HCT116 (cell line): ENCODE measurements at regions not wholly inside any gene's neighbourhood (a gene's known extent, or its start where the extent isn't known, plus 50 kb on each side); places are given as distances from the start of the nearest gene placed in this dataset.

Source experiments
- ATAC-seq: fragments of 200-7000 bp; cut with Tn5 transposase; 2 replicates; pipeline ENCODE4 v1.9.1; 2020; ENCODE audit warnings: mild to moderate bottlenecking, moderate library complexity
- BruUV-seq: library from RNA; stranded (reverse); fragments of 400-500 nt; replicated peaks from 2 replicates; lab custom pipeline; 2021; lab: Mats Ljungman, UMichigan
- CTCF ChIA-PET: fragments of 300-600 bp; sonication (Branson Sonifier 250); formaldehyde crosslinking; loops from one replicate; lab custom pipeline; 2021; ENCODE audit warnings: antibody characterized with exemption; lab: Charles Lee
- POLR2A ChIA-PET: fragments of 300-600, 350-600 bp; sonication (Branson Sonifier 250); formaldehyde crosslinking; loops from one replicate; lab custom pipeline; 2021; ENCODE audit warnings: antibody characterized with exemption; lab: Charles Lee
- RAD21 ChIA-PET, 2 experiments: fragments of 300-600 bp; sonication (Branson Sonifier 250); formaldehyde crosslinking; loops; one replicate each; lab custom pipeline; 2023; ENCODE audit warnings: low total read pairs in 2 of 2; ENCODE audit not compliant: uncharacterized antibody in 2 of 2, unreplicated experiment in 2 of 2, low non-redundant PET in 1 of 2; lab: Charles Lee
- DNase-seq: peaks from one replicate; pipeline ENCODE4 v3.0.0-alpha.2; 2010; ENCODE audit warnings: low read depth, low spot score
- H2AFZ ChIP-seq: fragments of 200-600 bp; shearing (Covaris generic), sonication (generic); 2 replicates; pipeline ENCODE4 v1.6.1; 2017; ENCODE audit warnings: low read depth, mixed run types, mixed read lengths, antibody characterized with exemption, low read length; ENCODE audit not compliant: poor library complexity, severe bottlenecking
- H3K27ac ChIP-seq: 2 replicates; pipeline ENCODE4 v1.5.1; 2012; ENCODE audit warnings: low read depth, low read length
- H3K27me3 ChIP-seq: fragments of 200-600 bp; sonication (generic); 2 replicates; pipeline ENCODE4 v1.6.1; 2016; ENCODE audit warnings: mixed run types, low read length, mixed read lengths; ENCODE audit not compliant: insufficient read depth
- H3K36me3 ChIP-seq, 2 experiments: fragments of 200-500 bp in 1 of 2; fragments of 200-600 bp in 1 of 2; sonication (Bioruptor generic) in 1 of 2; sonication (generic) in 1 of 2; 2 replicates each; pipeline versions ENCODE4 v1.5.1 to v1.6.1; 2014 to 2016; ENCODE audit warnings: low read length in 2 of 2, inconsistent platforms in 1 of 2, mixed read lengths in 1 of 2, mixed run types in 1 of 2; ENCODE audit not compliant: insufficient read depth in 2 of 2, control insufficient read depth in 1 of 2
- H3K4me1 ChIP-seq, 2 experiments: fragments of 200-600 bp in 1 of 2; sonication (generic) in 1 of 2; 2 replicates each; pipeline versions ENCODE4 v1.5.1 to v1.6.1; 2012 to 2017; ENCODE audit warnings: low read length in 2 of 2, inconsistent platforms in 1 of 2, mild to moderate bottlenecking in 1 of 2, mixed read lengths in 1 of 2, mixed run types in 1 of 2, moderate library complexity in 1 of 2; ENCODE audit not compliant: insufficient read depth in 2 of 2, control insufficient read depth in 1 of 2
- H3K4me2 ChIP-seq: fragments of 200-600 bp; sonication (generic); 2 replicates; pipeline ENCODE4 v1.6.1; 2017; ENCODE audit warnings: mixed run types, low read length, mixed read lengths
- H3K4me3 ChIP-seq, 2 experiments: fragments of 200-600 bp in 1 of 2; sonication (generic) in 1 of 2; replicated peaks in 1 of 2; 2 replicates each; pipeline ENCODE4 v1.5.1; 2011 to 2016; ENCODE audit warnings: low read length in 2 of 2, control low read depth in 1 of 2, low read depth in 1 of 2, mild to moderate bottlenecking in 1 of 2, mixed read lengths in 1 of 2, mixed run types in 1 of 2
- H3K79me2 ChIP-seq: fragments of 200-600 bp; sonication (generic); 2 replicates; pipeline ENCODE4 v1.6.1; 2017; ENCODE audit warnings: mild to moderate bottlenecking, mixed run types, low read length, moderate library complexity, mixed read lengths; ENCODE audit not compliant: insufficient read depth
- H3K9ac ChIP-seq: fragments of 200-600 bp; sonication (generic); 2 replicates; pipeline ENCODE4 v1.6.1; 2016; ENCODE audit warnings: low read length, mixed read lengths
- H3K9me2 ChIP-seq: fragments of 200-600 bp; sonication (generic), shearing (Covaris generic); 2 replicates; pipeline ENCODE4 v1.6.1; 2017; ENCODE audit warnings: mixed run types, mild to moderate bottlenecking, moderate library complexity; ENCODE audit not compliant: insufficient read depth
- H3K9me3 ChIP-seq, 2 experiments: fragments of 200-500 bp in 1 of 2; fragments of 200-600 bp in 1 of 2; sonication (Bioruptor generic) in 1 of 2; sonication (generic) in 1 of 2; 2 replicates each; pipeline ENCODE4 v1.6.1; 2014 to 2017; ENCODE audit warnings: low read length in 2 of 2, mixed read lengths in 2 of 2, inconsistent platforms in 1 of 2, low read depth in 1 of 2, mild to moderate bottlenecking in 1 of 2, mixed run types in 1 of 2, moderate library complexity in 1 of 2; ENCODE audit not compliant: control insufficient read depth in 1 of 2, insufficient read depth in 1 of 2
- H4K20me1 ChIP-seq: fragments of 200-600 bp; sonication (generic), shearing (Covaris generic); 2 replicates; pipeline ENCODE4 v1.6.1; 2017; ENCODE audit warnings: mixed run types, mild to moderate bottlenecking, moderate library complexity; ENCODE audit not compliant: insufficient read depth
- ATF3 ChIP-seq: IDR thresholded peaks from 2 replicates; pipeline ENCODE4 v1.6.1; 2012
- CBX3 ChIP-seq: IDR thresholded peaks from 2 replicates; pipeline ENCODE4 v1.6.1; 2012; ENCODE audit warnings: low read depth
- CTCF ChIP-seq, 3 experiments: fragments of 200-600 bp in 1 of 3; sonication (generic) in 1 of 3; IDR thresholded peaks in 2 of 3; conservative IDR thresholded peaks in 1 of 3; 2 replicates each; pipeline ENCODE4 v1.5.1; 2012 to 2017; ENCODE audit warnings: low read depth in 2 of 3, low read length in 2 of 3, antibody characterized with exemption in 1 of 3, borderline replicate concordance in 1 of 3, control low read depth in 1 of 3, mild to moderate bottlenecking in 1 of 3, mixed read lengths in 1 of 3, mixed run types in 1 of 3, moderate library complexity in 1 of 3; ENCODE audit not compliant: insufficient read depth in 1 of 3
- ELF1 ChIP-seq: IDR thresholded peaks from 2 replicates; pipeline ENCODE4 v1.6.1; 2012; ENCODE audit warnings: low read depth, borderline replicate concordance
- EZH2 ChIP-seq: fragments of 200-600 bp; sonication (generic); IDR thresholded peaks from 2 replicates; pipeline ENCODE4 v1.6.1; 2017; ENCODE audit warnings: antibody characterized with exemption, mixed run types
- FOSL1 ChIP-seq: IDR thresholded peaks from 2 replicates; pipeline ENCODE4 v1.6.1; 2012; ENCODE audit warnings: low read depth
- JUND ChIP-seq: IDR thresholded peaks from 2 replicates; pipeline ENCODE4 v1.6.1; 2012
- MAX ChIP-seq: IDR thresholded peaks from 2 replicates; pipeline ENCODE4 v1.6.1; 2012
- POLR2AphosphoS5 ChIP-seq: IDR thresholded peaks from 2 replicates; pipeline ENCODE4 v1.6.1; 2011; ENCODE audit warnings: mild to moderate bottlenecking, low read depth, low read length, moderate library complexity
- RAD21 ChIP-seq: IDR thresholded peaks from 2 replicates; pipeline ENCODE4 v1.6.1; 2012; ENCODE audit warnings: low read depth, mild to moderate bottlenecking
- REST ChIP-seq: IDR thresholded peaks from 2 replicates; pipeline ENCODE4 v1.6.1; 2012; ENCODE audit warnings: low read depth
- SIN3A ChIP-seq: IDR thresholded peaks from 2 replicates; pipeline ENCODE4 v1.6.1; 2012; ENCODE audit warnings: low read depth
- SP1 ChIP-seq: IDR thresholded peaks from 2 replicates; pipeline ENCODE4 v1.6.1; 2012; ENCODE audit warnings: low read depth
- SRF ChIP-seq: IDR thresholded peaks from 2 replicates; pipeline ENCODE4 v1.6.1; 2012; ENCODE audit warnings: low read depth
- TCF7L2 ChIP-seq: IDR thresholded peaks from 2 replicates; pipeline ENCODE4 v1.7.0; 2011; ENCODE audit warnings: borderline replicate concordance, inconsistent platforms; ENCODE audit not compliant: insufficient read depth, insufficient read length; ENCODE audit errors: extremely low read depth
- YY1 ChIP-seq: IDR thresholded peaks from 2 replicates; pipeline ENCODE4 v1.6.1; 2011; ENCODE audit warnings: low read length, low read depth, moderate library complexity, mild to moderate bottlenecking; ENCODE audit not compliant: insufficient replicate concordance; ENCODE audit errors: extremely low read depth
- ZFX ChIP-seq: fragments of 450-650 bp; IDR thresholded peaks from 2 replicates; pipeline ENCODE4 v1.6.1; 2017
- ZNF274 ChIP-seq: fragments of 200-500 bp; sonication (Bioruptor generic); IDR thresholded peaks from 2 replicates; pipeline ENCODE4 v1.6.1; 2014; ENCODE audit warnings: mild to moderate bottlenecking, low read depth, low read length, inconsistent platforms
- intact Hi-C: fragments of 100-400 bp; cut with micrococcal nuclease; formaldehyde crosslinking; loops from 2 replicates; pipeline ENCODE4 v1.10.0; 2022

GRCh38 chr1:79787631-79788030 lies 781.1 kb upstream of the ADGRL4 start:
- no TSS peak for BruUV-seq
- H3K9me3 ChIP-seq: no peaks in the 10 kb centered on the region
- ATAC-seq (no peak), DNase-seq (no peak)
- ChIA-PET RAD21 (no interaction called here), CTCF (no interaction called here), POLR2A (no interaction called here)
- H3K27me3 ChIP-seq: no peaks in the 10 kb centered on the region
- no peak overlapping the region for H2AFZ ChIP-seq
- H3K9ac ChIP-seq: no peak overlapping the region
- no peaks in the 10 kb centered on the region for H4K20me1 ChIP-seq
- no peak overlapping the region for H3K27ac ChIP-seq
- intact Hi-C loops: no loop called here
- no peaks in the 10 kb centered on the region for H3K4me1 ChIP-seq
- H3K36me3 ChIP-seq: no peaks in the 10 kb centered on the region
- TF ChIP-seq SRF: no peak
- TF ChIP-seq EZH2: no peak
- no peak for TF ChIP-seq YY1
- TF ChIP-seq CBX3: no peak
- no peak for TF ChIP-seq ZNF274
- no peak for TF ChIP-seq SIN3A
- no peak for TF ChIP-seq POLR2AphosphoS5
- no peak for TF ChIP-seq ELF1
- no peak for TF ChIP-seq FOSL1
- TF ChIP-seq CTCF (IDR thresholded peaks at IDR 0.05 in 2 of 3, conservative IDR thresholded peaks at IDR 0.05 in 1 of 3; ENCODE audit: borderline replicate concordance in 1 of 3, insufficient read depth in 1 of 3, low read depth in 2 of 3, low read length in 2 of 3): no peak
- no peak for TF ChIP-seq RAD21
- TF ChIP-seq TCF7L2: no peak
- no peak for TF ChIP-seq ZFX
- no peak for TF ChIP-seq ATF3
- no peak for TF ChIP-seq MAX
- no peak for TF ChIP-seq REST
- no peak for TF ChIP-seq SP1
- no peak for TF ChIP-seq JUND
- no peak overlapping the region for H3K4me3 ChIP-seq
- 0 out of 2 replicates have a peak, but pooled peaks cover 3% of the 10 kb centered on the region for H3K9me2 ChIP-seq
- H3K79me2 ChIP-seq: no peaks in the 10 kb centered on the region
- H3K4me2 ChIP-seq: no peak overlapping the region
